RPMI8226 (cell line): ENCODE measurements at regions not wholly inside any gene's neighbourhood (a gene's known extent, or its start where the extent isn't known, plus 50 kb on each side); places are given as distances from the start of the nearest gene placed in this dataset.
"Not testable (repeated sequence)": the region's sequence is repeated elsewhere in the genome, so short reads cannot be mapped to it uniquely, and the experiment has no call there.

Experiments
- DNase-seq: peaks from one replicate; pipeline ENCODE4 v3.0.0-alpha.2; 2015

GRCh38 chr9:92242260-92243136 lies 51.0 kb downstream of the IARS1 start:
- no peak for DNase-seq

- no peak for DNase-seq
Observed at GRCh38 chr9:92236915-92237314, 56.6 kb downstream of the IARS1 start.

GRCh38 chr9:92236465-92236864 lies 57.0 kb downstream of the IARS1 start:
- DNase-seq, result no peak

GRCh38 chr9:92234514-92234913 lies 59.0 kb downstream of the IARS1 start:
- no peak for DNase-seq

GRCh38 chr9:92232190-92232589 lies 61.3 kb downstream of the IARS1 start:
- no peak for DNase-seq

GRCh38 chr9:92228628-92229027 lies 64.9 kb downstream of the IARS1 start:
- DNase-seq, result no peak

GRCh38 chr9:92224177-92224576 lies 69.3 kb downstream of the IARS1 start:
- DNase-seq, result no peak

- DNase-seq, result no peak
Observed at GRCh38 chr9:92223758-92224157, 69.7 kb downstream of the IARS1 start.

- no peak for DNase-seq
Observed at GRCh38 chr9:92208693-92209524, 84.6 kb downstream of the IARS1 start.

GRCh38 chr9:92206488-92206887 lies 87.0 kb downstream of the IARS1 start:
- DNase-seq, result no peak

GRCh38 chr9:92203887-92204286 lies 88.7 kb upstream of the SPTLC1 start:
- not testable (repeated sequence) for DNase-seq

GRCh38 chr9:92198237-92198636 lies 83.0 kb upstream of the SPTLC1 start:
- not testable (repeated sequence) for DNase-seq

GRCh38 chr9:92196909-92197308 lies 81.7 kb upstream of the SPTLC1 start:
- DNase-seq, result no peak

- DNase-seq, result no peak
Observed at GRCh38 chr9:92196400-92196799, 81.2 kb upstream of the SPTLC1 start.

- no peak for DNase-seq
Observed at GRCh38 chr9:92191801-92192200, 76.6 kb upstream of the SPTLC1 start.

- no peak for DNase-seq
Observed at GRCh38 chr9:92190536-92190790, 75.2 kb upstream of the SPTLC1 start.

GRCh38 chr9:92189782-92190535 lies 74.7 kb upstream of the SPTLC1 start:
- DNase-seq, result no peak

- peak; percentile 68 for DNase-seq
Observed at GRCh38 chr9:92188969-92189781, 74.0 kb upstream of the SPTLC1 start.

GRCh38 chr9:92187989-92188714 lies 72.9 kb upstream of the SPTLC1 start:
- no peak for DNase-seq

- no peak for DNase-seq
Observed at GRCh38 chr9:92187390-92187789, 72.2 kb upstream of the SPTLC1 start.

- DNase-seq, result no peak
Observed at GRCh38 chr9:92186631-92187030, 71.4 kb upstream of the SPTLC1 start.

- DNase-seq, result no peak
Observed at GRCh38 chr9:92185681-92186080, 70.5 kb upstream of the SPTLC1 start.
